ENCODE measurements at regions not wholly inside any gene's neighbourhood (a gene's known extent, or its start where the extent isn't known, plus 50 kb on each side); places are given as distances from the start of the nearest gene placed in this dataset.
"Not testable (repeated sequence)": the region's sequence is repeated elsewhere in the genome, so short reads cannot be mapped to it uniquely, and the experiment has no call there.

GRCh38 chr1:229017091-229017490 is 253.8 kb upstream of the RAB4A start:
- DNase-seq (ENCODE audit: extremely low spot score) = no peak
- no peak for TF ChIP-seq CTCF (IDR thresholded peaks at IDR 0.05; ENCODE audit: control extremely low read depth, extremely low read depth, low read depth, missing control alignments)
- POLR2A ChIA-PET = no interaction called here
- CTCF ChIA-PET = no interaction called here

- ChIA-PET POLR2A (no interaction called here), CTCF (interaction anchor here (2.6 kb wide), 1 partner anchor 10 kb away, joined by 6 read pairs; no protein-coding TSS in a partner anchor)
- TF ChIP-seq CTCF (IDR thresholded peaks at IDR 0.05; ENCODE audit: control extremely low read depth, extremely low read depth, low read depth, missing control alignments) = no peak
These were observed 252.1 kb upstream of the RAB4A start for GRCh38 chr1:229018674-229019295.

GRCh38 chr1:229019663-229020271 is 251.1 kb upstream of the RAB4A start:
- CTCF ChIA-PET = interaction anchor here (2.6 kb wide), 1 partner anchor 9 kb away, joined by 6 read pairs; no protein-coding TSS in a partner anchor
- no peak for DNase-seq (ENCODE audit: extremely low spot score)
- POLR2A ChIA-PET = no interaction called here
- no peak for TF ChIP-seq CTCF (IDR thresholded peaks at IDR 0.05; ENCODE audit: control extremely low read depth, extremely low read depth, low read depth, missing control alignments)

More at GRCh38 chr1:229018674-229019295, 252.1 kb upstream of the RAB4A start:
- no peak for DNase-seq (ENCODE audit: extremely low spot score)

- POLR2A ChIA-PET; CTCF ChIA-PET; DNase-seq (ENCODE audit: extremely low spot score): not testable (repeated sequence)
These were observed 249.9 kb upstream of the RAB4A start for GRCh38 chr1:229021034-229021433.

GRCh38 chr1:229022595-229023333 is 248.1 kb upstream of the RAB4A start:
- DNase-seq (ENCODE audit: extremely low spot score) = no peak
- POLR2A ChIA-PET = no interaction called here
- no peak for TF ChIP-seq CTCF (IDR thresholded peaks at IDR 0.05; ENCODE audit: control extremely low read depth, extremely low read depth, low read depth, missing control alignments)
- CTCF ChIA-PET = no interaction called here

- ChIA-PET POLR2A (no interaction called here), CTCF (interaction anchor here (1.0 kb wide), 1 partner anchor 10 kb away, joined by 3 read pairs; no protein-coding TSS in a partner anchor)
- TF ChIP-seq CTCF (IDR thresholded peaks at IDR 0.05; ENCODE audit: control extremely low read depth, extremely low read depth, low read depth, missing control alignments) = no peak
- no peak for DNase-seq (ENCODE audit: extremely low spot score)
These were observed 247.1 kb upstream of the RAB4A start for GRCh38 chr1:229023651-229024300.
